HAP-1 (cell line): ENCODE measurements at regions not wholly inside any gene's neighbourhood (a gene's known extent, or its start where the extent isn't known, plus 50 kb on each side); places are given as distances from the start of the nearest gene placed in this dataset.
"Not testable (repeated sequence)": the region's sequence is repeated elsewhere in the genome, so short reads cannot be mapped to it uniquely, and the experiment has no call there.

ENCODE experiments used
- DNase-seq, 2 experiments: peaks; one replicate each; pipeline ENCODE4 v3.0.0-alpha.2; 2016 to 2020; ENCODE audit warnings: low spot score in 2 of 2
- H3K27me3 ChIP-seq: fragments of 250-450 bp; sonication (Bioruptor Pico); 2 replicates; pipeline ENCODE4 v1.5.1; 2020; ENCODE audit warnings: low read depth, mild to moderate bottlenecking, moderate library complexity
- H3K36me3 ChIP-seq: fragments of 250-450 bp; sonication (Bioruptor Pico); replicated peaks from 2 replicates; pipeline ENCODE4 v1.5.1; 2020; ENCODE audit warnings: mild to moderate bottlenecking
- H3K4me1 ChIP-seq: fragments of 250-450 bp; sonication (Bioruptor Pico); 2 replicates; pipeline ENCODE4 v1.5.1; 2020; ENCODE audit warnings: mild to moderate bottlenecking
- H3K4me3 ChIP-seq: fragments of 250-450 bp; sonication (Bioruptor Pico); 2 replicates; pipeline ENCODE4 v1.5.1; 2020; ENCODE audit warnings: mild to moderate bottlenecking, moderate library complexity
- H3K9me3 ChIP-seq: fragments of 250-450 bp; sonication (Bioruptor Pico); 2 replicates; pipeline ENCODE4 v1.5.1; 2020; ENCODE audit warnings: mild to moderate bottlenecking, moderate library complexity
- in situ Hi-C: fragments of 300-500 bp; cut with MboI; formaldehyde crosslinking; loops from 3 replicates; pipeline ENCODE4 v1.14.3; 2020; ENCODE audit warnings: low sequenced_read_pairs, inconsistent platforms, mixed read lengths

- no peaks in the 10 kb centered on the region for H3K27me3 ChIP-seq
- in situ Hi-C loops: loop anchor here (5.0 kb wide), 1 partner anchor 161 kb away; no protein-coding TSS in a partner anchor
- peaks cover 8% of the 10 kb centered on the region for H3K4me1 ChIP-seq
- peaks cover 9% of the 10 kb centered on the region for H3K36me3 ChIP-seq
- no peak overlapping the region for H3K4me3 ChIP-seq
- DNase-seq: no peak
- no peaks in the 10 kb centered on the region for H3K9me3 ChIP-seq
Observed at GRCh38 chr17:77085926-77086432, 54.8 kb upstream of the SEC14L1 start.

DNA sequence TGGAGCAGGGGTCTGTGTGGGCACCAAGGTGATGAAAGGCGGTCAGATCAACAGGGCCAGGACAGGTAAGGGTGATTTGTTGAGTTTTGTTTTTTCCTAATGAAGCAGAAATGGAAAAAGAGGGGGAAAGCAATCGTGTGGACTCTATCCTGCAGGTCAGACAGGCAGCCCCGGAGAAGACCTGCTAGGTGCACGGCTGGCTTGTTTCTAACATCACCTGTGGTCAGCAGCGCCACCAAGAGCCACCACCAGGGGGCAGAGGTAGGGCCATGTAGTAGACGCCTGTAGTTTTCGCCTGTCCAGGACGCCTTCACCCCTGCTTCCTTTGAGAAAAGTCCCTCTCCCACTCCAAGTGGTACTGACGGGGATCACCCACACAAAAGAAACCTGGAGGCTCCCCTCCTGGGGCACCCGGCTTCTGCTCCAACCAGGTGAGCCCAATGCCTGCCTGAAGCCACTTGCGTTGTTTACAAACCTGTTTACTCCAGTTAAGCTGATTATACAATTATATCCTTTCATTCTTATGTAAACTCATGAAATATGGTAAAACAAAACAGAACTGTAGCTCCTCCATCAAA is 54.2 kb upstream of the SEC14L1 start:
- in situ Hi-C loops: loop anchor here (5.0 kb wide), 1 partner anchor 161 kb away; no protein-coding TSS in a partner anchor

DNA sequence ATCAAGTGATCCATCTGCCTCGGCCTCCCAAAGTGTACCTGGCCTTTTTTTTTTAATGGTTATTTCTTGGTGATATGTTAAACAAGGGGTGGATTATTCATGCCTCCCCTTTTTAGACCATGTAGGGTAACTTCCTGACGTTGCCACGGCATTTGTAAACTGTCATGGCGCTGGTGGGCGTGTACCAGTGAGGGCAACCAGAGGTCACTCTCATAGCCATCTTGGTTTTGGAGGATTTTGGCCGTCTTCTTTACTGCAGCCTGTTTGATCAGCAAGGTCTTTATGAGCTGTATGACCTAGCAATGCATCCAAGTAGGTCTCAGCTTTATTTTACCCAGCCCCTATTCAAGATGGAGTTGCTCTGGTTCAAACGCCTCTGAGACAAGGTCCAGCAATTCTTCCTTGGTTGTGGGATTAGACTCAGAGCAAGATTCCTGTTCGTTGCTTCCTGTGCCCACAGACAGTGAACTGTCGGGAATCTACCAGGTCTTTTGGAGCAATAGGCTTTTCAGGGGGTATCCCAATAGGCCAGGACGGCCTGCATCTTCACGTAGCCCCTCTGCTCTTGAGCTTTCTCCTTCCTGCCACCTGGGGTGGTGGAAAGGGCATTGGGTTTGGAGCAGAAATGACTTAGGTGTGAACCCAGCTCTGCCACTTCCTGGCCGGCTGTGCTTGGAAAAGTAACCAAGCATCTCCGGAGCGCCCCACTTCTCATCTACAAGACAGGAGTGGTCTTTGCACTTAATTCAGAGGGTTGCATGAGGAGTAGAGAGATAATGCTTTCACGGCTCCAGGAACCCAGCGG is 52.9 kb upstream of the SEC14L1 start:
- peak overlapping the region; percentile 79 for H3K4me3 ChIP-seq
- no peak for DNase-seq
- H3K27me3 ChIP-seq: no peaks in the 10 kb centered on the region
- peaks cover 8% of the 10 kb centered on the region for H3K4me1 ChIP-seq
- H3K36me3 ChIP-seq: peaks cover 26% of the 10 kb centered on the region
- in situ Hi-C loops: loop anchor here (5.0 kb wide), 1 partner anchor 159 kb away; no protein-coding TSS in a partner anchor
- H3K9me3 ChIP-seq: no peaks in the 10 kb centered on the region

More for the DNA sequence above, 54.2 kb upstream of the SEC14L1 start:
- peaks cover 8% of the 10 kb centered on the region for H3K4me1 ChIP-seq
- DNase-seq: peak; percentile 65 to 95
- H3K9me3 ChIP-seq: no peaks in the 10 kb centered on the region
- H3K36me3 ChIP-seq: peaks cover 14% of the 10 kb centered on the region
- H3K27me3 ChIP-seq: no peaks in the 10 kb centered on the region
- H3K4me3 ChIP-seq: no peak overlapping the region

DNA sequence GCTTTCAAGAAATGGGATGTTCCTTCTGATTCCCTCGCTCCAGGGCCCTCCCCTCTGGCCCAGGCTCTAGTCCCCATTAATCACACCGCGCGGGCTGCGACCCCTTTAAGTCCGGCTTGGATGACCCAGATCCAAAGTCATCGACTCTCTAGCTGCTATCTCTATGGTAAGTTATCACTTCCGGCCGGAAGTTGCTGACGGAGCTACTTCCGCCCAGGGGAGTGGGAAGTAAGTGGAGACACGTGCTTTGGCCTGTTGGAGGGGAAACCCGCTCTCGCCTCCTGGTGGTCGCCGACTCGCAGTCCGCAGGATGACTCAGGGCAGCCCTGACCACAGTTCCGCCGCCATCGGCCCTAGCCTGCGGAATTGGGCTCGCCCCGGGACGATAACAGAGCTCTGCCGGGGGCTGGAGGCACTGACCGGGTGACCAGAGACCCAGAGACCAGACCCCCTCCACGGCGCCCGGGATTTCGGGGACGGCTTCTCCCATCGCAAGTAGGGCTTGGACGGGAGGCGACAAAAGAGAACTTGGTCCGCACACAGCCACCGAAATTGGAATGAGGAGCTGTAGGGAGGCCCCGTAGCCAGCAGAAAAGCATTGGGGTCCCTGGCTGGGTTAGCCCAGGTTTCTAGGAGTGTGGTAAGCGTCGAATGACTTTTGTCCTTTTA is 52.2 kb upstream of the SEC14L1 start:
- Histone ChIP-seq H3K4me3 (peak overlapping the region; percentile 79), H3K36me3 (peaks cover 33% of the 10 kb centered on the region), H3K9me3 (no peaks in the 10 kb centered on the region), H3K4me1 (peaks cover 8% of the 10 kb centered on the region), H3K27me3 (no peaks in the 10 kb centered on the region)
- in situ Hi-C loops: loop anchor here (5.0 kb wide), 1 partner anchor 159 kb away; no protein-coding TSS in a partner anchor
- peak; percentile 94 to 96 for DNase-seq

GRCh38 chr17:77089124-77089490 is 51.7 kb upstream of the SEC14L1 start:
- no peak for DNase-seq
- Histone ChIP-seq H3K27me3 (no peaks in the 10 kb centered on the region), H3K4me3 (peak overlapping the region; percentile 79), H3K36me3 (peaks cover 38% of the 10 kb centered on the region), H3K4me1 (peaks cover 8% of the 10 kb centered on the region), H3K9me3 (no peaks in the 10 kb centered on the region)
- in situ Hi-C loops: loop anchor here (5.0 kb wide), 1 partner anchor 158 kb away; no protein-coding TSS in a partner anchor

DNA sequence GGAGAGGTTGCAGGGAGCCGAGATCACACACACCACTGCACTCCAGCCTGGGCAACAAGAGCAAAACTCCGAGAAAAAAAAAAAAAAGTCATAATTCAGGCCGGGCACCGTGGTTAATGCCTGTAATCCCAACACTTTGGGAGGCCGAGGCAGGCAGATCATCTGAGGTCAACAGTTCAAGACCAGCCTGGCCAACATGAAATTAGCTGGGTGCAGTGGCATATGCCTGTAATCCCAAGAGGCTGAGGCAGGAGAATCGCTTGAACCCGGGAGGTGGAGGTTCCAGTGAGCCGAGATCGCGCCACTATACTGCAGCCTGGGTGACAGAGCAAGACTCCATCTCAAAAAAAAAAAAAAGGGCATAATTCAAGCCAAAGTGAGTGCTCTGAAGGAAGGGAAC is 50.8 kb upstream of the SEC14L1 start:
- H3K9me3 ChIP-seq, H3K4me1 ChIP-seq, DNase-seq, H3K27me3 ChIP-seq: not testable (repeated sequence)
- H3K4me3 ChIP-seq: peak overlapping the region; percentile 79
- in situ Hi-C loops: loop anchor here (5.0 kb wide), 1 partner anchor 157 kb away; no protein-coding TSS in a partner anchor
- H3K36me3 ChIP-seq: peaks cover 47% of the 10 kb centered on the region

- in situ Hi-C loops: no loop called here
- Histone ChIP-seq H3K36me3 (peaks cover 52% of the 10 kb centered on the region), H3K4me3 (no peak overlapping the region), H3K4me1 (peaks cover 8% of the 10 kb centered on the region), H3K9me3 (no peaks in the 10 kb centered on the region), H3K27me3 (no peaks in the 10 kb centered on the region)
- DNase-seq: no peak
Observed at GRCh38 chr17:77090476-77090875, 50.3 kb upstream of the SEC14L1 start.
